CD14-positive monocyte (primary cell): ENCODE measurements at regions not wholly inside any gene's neighbourhood (a gene's known extent, or its start where the extent isn't known, plus 50 kb on each side); places are given as distances from the start of the nearest gene placed in this dataset.
"Not testable (repeated sequence)": the region's sequence is repeated elsewhere in the genome, so short reads cannot be mapped to it uniquely, and the experiment has no call there.

Source experiments
- DNase-seq, 3 donors: peaks; one replicate each; pipeline ENCODE4 v3.0.0-alpha.2; 2011 to 2022
- H2AFZ ChIP-seq: 2 replicates; pipeline ENCODE4 v1.6.0; 2012; ENCODE audit warnings: mild to moderate bottlenecking, low read depth, low read length, inconsistent platforms; ENCODE audit not compliant: insufficient read depth, poor library complexity, severe bottlenecking
- H3K27ac ChIP-seq, 2 donors: 1 replicate in 1 of 2; 2 replicates in 1 of 2; pipeline ENCODE4 v1.5.1; 2012 to 2013; ENCODE audit warnings: low read length in 2 of 2, control low read depth in 1 of 2, inconsistent platforms in 1 of 2, low read depth in 1 of 2, mild to moderate bottlenecking in 1 of 2
- H3K27me3 ChIP-seq, 2 donors: one replicate each; pipeline versions ENCODE4 v1.6.0 to v1.6.1; 2011 to 2013; ENCODE audit warnings: low read length in 2 of 2; ENCODE audit not compliant: control insufficient read depth in 2 of 2, insufficient read depth in 2 of 2
- H3K36me3 ChIP-seq, 2 donors: replicated peaks in 1 of 2; 1 replicate in 1 of 2; 2 replicates in 1 of 2; pipeline versions ENCODE4 v1.5.1 to v1.6.1; 2012 to 2013; ENCODE audit warnings: low read length in 2 of 2, control low read depth in 1 of 2, inconsistent platforms in 1 of 2, mild to moderate bottlenecking in 1 of 2; ENCODE audit not compliant: insufficient read depth in 2 of 2, control insufficient read depth in 1 of 2
- H3K4me1 ChIP-seq, 2 donors: 1 replicate in 1 of 2; 2 replicates in 1 of 2; pipeline versions ENCODE4 v1.5.1 to v1.6.1; 2012 to 2013; ENCODE audit warnings: low read length in 2 of 2, control low read depth in 1 of 2, inconsistent platforms in 1 of 2, mild to moderate bottlenecking in 1 of 2, moderate library complexity in 1 of 2; ENCODE audit not compliant: insufficient read depth in 2 of 2, control insufficient read depth in 1 of 2
- H3K4me2 ChIP-seq: replicated peaks from 2 replicates; pipeline ENCODE3; 2012; ENCODE audit warnings: low read length, moderate library complexity, mild to moderate bottlenecking; ENCODE audit not compliant: poor library complexity, severe bottlenecking; ENCODE audit errors: extremely low read depth
- H3K4me3 ChIP-seq, 3 experiments: fragments of 200-600 bp in 1 of 3; sonication (generic) in 1 of 3; replicated peaks in 1 of 3; 1 replicate in 2 of 3; 2 replicates in 1 of 3; pipeline ENCODE4 v1.5.1; 2011 to 2013; ENCODE audit warnings: low read length in 3 of 3, mild to moderate bottlenecking in 3 of 3, control low read depth in 2 of 3, low read depth in 2 of 3, inconsistent platforms in 1 of 3, moderate library complexity in 1 of 3
- H3K79me2 ChIP-seq: 2 replicates; pipeline ENCODE4 v1.6.0; 2012; ENCODE audit warnings: mild to moderate bottlenecking, control low read depth, inconsistent platforms, low read length, moderate library complexity; ENCODE audit not compliant: insufficient read depth
- H3K9ac ChIP-seq: 2 replicates; pipeline ENCODE4 v1.6.0; 2017; ENCODE audit warnings: low read length, mild to moderate bottlenecking; ENCODE audit not compliant: insufficient read depth, poor library complexity, severe bottlenecking
- H3K9me3 ChIP-seq, 2 donors: replicated peaks in 1 of 2; 1 replicate in 1 of 2; 2 replicates in 1 of 2; pipeline versions ENCODE4 v1.5.1 to v1.6.1; 2012 to 2013; ENCODE audit warnings: low read length in 2 of 2, control low read depth in 1 of 2; ENCODE audit not compliant: control insufficient read depth in 1 of 2, insufficient read depth in 1 of 2
- H4K20me1 ChIP-seq: 2 replicates; pipeline ENCODE4 v1.6.0; 2012; ENCODE audit warnings: mild to moderate bottlenecking, low read length, control low read depth, moderate library complexity; ENCODE audit not compliant: insufficient read depth
- H3K27ac Mint-ChIP-seq, 7 donors: one replicate each; pipeline ENCODE4 v1.8.0; 2020; ENCODE audit warnings: mild to moderate bottlenecking in 7 of 7, mixed read lengths in 7 of 7, moderate library complexity in 6 of 7, inconsistent platforms in 2 of 7
- H3K27me3 Mint-ChIP-seq, 3 donors: one replicate each; pipeline ENCODE4 v1.8.0; 2021 to 2022; ENCODE audit warnings: low read depth in 3 of 3, mild to moderate bottlenecking in 3 of 3, mixed read lengths in 3 of 3, moderate library complexity in 3 of 3, inconsistent platforms in 1 of 3
- H3K36me3 Mint-ChIP-seq, 2 donors: one replicate each; pipeline ENCODE4 v1.8.0; 2020; ENCODE audit warnings: mixed read lengths in 2 of 2, inconsistent platforms in 1 of 2, mild to moderate bottlenecking in 1 of 2
- H3K4me1 Mint-ChIP-seq: one replicate; pipeline ENCODE4 v1.8.0; 2020; ENCODE audit warnings: mild to moderate bottlenecking, mixed read lengths
- H3K4me3 Mint-ChIP-seq, 2 donors: one replicate each; pipeline ENCODE4 v1.8.0; 2020; ENCODE audit warnings: mild to moderate bottlenecking in 2 of 2, mixed read lengths in 2 of 2, moderate library complexity in 1 of 2
- H3K9me3 Mint-ChIP-seq, 7 donors: one replicate each; pipeline ENCODE4 v1.8.0; 2020 to 2022; ENCODE audit warnings: mixed read lengths in 7 of 7, mild to moderate bottlenecking in 6 of 7, moderate library complexity in 6 of 7, inconsistent platforms in 2 of 7
- CTCF ChIP-seq: fragments of 200-600 bp; IDR thresholded peaks from one replicate; pipeline ENCODE4 v1.8.0; 2022; ENCODE audit warnings: antibody characterized with exemption, mild to moderate bottlenecking
- WGBS: methylation state at CpG from one replicate; pipeline ENCODE4 v1.1.5; 2013; ENCODE audit warnings: missing lambda C conversion rate; ENCODE audit not compliant: insufficient coverage; 5-methylcytosine and 5-hydroxymethylcytosine counted together
- intact Hi-C, 2 donors: fragments of 100-400 bp; cut with micrococcal nuclease; formaldehyde crosslinking; loops; one replicate each; pipeline versions ENCODE4 v1.15.0 to v1.15.1; 2023

GRCh38 chr20:25865715-25866656 lies 169.3 kb upstream of the ZNF337 start:
- H3K4me3 ChIP-seq = no peak overlapping the region

GRCh38 chr20:25864963-25865714 lies 168.5 kb upstream of the ZNF337 start:
- H3K36me3 ChIP-seq, H3K36me3 Mint-ChIP-seq, H3K4me2 ChIP-seq, intact Hi-C loops, H3K27ac ChIP-seq, H4K20me1 ChIP-seq, H2AFZ ChIP-seq, H3K79me2 ChIP-seq, H3K27ac Mint-ChIP-seq, H3K9ac ChIP-seq, DNase-seq, H3K4me3 ChIP-seq: not testable (repeated sequence)
- 50% methylated on average over 23 of the region's 30 CpGs for WGBS
- Histone ChIP-seq H3K9me3 (peaks cover 0 to 13% of the 10 kb centered on the region in 2 donors), H3K4me1 (peaks cover 8 to 13% of the 10 kb centered on the region in 2 donors), H3K27me3 (peaks cover 7 to 77% of the 10 kb centered on the region in 2 donors)
- Mint-ChIP-seq H3K4me3 (peak overlapping the region; percentile 44 to 77), H3K4me1 (peaks cover 38% of the 10 kb centered on the region), H3K9me3 (peaks cover 0 to 26% (median 9%) of the 10 kb centered on the region in 7 donors), H3K27me3 (peaks cover 71 to 96% (median 88%) of the 10 kb centered on the region in 3 donors)

More at GRCh38 chr20:25865715-25866656, 169.3 kb upstream of the ZNF337 start:
- H3K27ac Mint-ChIP-seq = peak overlapping the region in 1 of 7 donors; percentile 70
- peak in 2 of 3 donors; percentile 13 to 29 for DNase-seq
- H3K9me3 Mint-ChIP-seq = peaks cover 0 to 23% (median 9%) of the 10 kb centered on the region in 7 donors
- no peak overlapping the region for H3K27ac ChIP-seq
- no peaks in the 10 kb centered on the region for H3K79me2 ChIP-seq
- peak overlapping the region; percentile 44 to 77 for H3K4me3 Mint-ChIP-seq
- H3K9me3 ChIP-seq = peaks cover 0 to 13% of the 10 kb centered on the region in 2 donors
- no peaks in the 10 kb centered on the region for H3K36me3 Mint-ChIP-seq
- peaks cover 8 to 13% of the 10 kb centered on the region in 2 donors for H3K4me1 ChIP-seq
- no peak for TF ChIP-seq CTCF
- H4K20me1 ChIP-seq = no peaks in the 10 kb centered on the region
- no peak overlapping the region for H2AFZ ChIP-seq
- no peak overlapping the region for H3K4me2 ChIP-seq
- peaks cover 62 to 90% (median 84%) of the 10 kb centered on the region in 3 donors for H3K27me3 Mint-ChIP-seq
- peaks cover 7 to 69% of the 10 kb centered on the region in 2 donors for H3K27me3 ChIP-seq
- H3K36me3 ChIP-seq = no peaks in the 10 kb centered on the region
- intact Hi-C loops = no loop called here
- 30% methylated on average over 41 of the region's 43 CpGs for WGBS
- H3K4me1 Mint-ChIP-seq = peaks cover 34% of the 10 kb centered on the region
- no peak overlapping the region for H3K9ac ChIP-seq
